ENCODE measurements at regions not wholly inside any gene's neighbourhood (a gene's known extent, or its start where the extent isn't known, plus 50 kb on each side); places are given as distances from the start of the nearest gene placed in this dataset.

DNA sequence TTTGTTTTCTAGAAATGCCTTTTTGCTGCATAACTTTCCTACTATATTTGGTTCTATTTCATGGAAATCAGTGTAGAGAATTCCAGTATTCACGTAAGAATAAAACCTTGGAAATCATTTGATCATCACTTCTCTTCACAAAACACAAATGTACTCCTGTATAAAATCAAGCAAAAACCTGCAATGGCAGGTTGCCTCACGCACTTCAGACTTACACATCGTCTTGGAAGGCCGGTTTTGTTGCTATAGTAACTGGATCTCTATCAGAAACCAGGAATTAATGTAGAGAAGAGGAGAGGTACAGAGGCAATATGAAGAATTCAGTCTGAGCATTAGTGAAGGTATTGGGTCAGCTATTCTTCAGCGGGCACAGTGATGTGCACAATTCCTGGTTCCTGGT, 370.7 kb upstream of the CYRIA start:
- TF ChIP-seq, protein P1, sequence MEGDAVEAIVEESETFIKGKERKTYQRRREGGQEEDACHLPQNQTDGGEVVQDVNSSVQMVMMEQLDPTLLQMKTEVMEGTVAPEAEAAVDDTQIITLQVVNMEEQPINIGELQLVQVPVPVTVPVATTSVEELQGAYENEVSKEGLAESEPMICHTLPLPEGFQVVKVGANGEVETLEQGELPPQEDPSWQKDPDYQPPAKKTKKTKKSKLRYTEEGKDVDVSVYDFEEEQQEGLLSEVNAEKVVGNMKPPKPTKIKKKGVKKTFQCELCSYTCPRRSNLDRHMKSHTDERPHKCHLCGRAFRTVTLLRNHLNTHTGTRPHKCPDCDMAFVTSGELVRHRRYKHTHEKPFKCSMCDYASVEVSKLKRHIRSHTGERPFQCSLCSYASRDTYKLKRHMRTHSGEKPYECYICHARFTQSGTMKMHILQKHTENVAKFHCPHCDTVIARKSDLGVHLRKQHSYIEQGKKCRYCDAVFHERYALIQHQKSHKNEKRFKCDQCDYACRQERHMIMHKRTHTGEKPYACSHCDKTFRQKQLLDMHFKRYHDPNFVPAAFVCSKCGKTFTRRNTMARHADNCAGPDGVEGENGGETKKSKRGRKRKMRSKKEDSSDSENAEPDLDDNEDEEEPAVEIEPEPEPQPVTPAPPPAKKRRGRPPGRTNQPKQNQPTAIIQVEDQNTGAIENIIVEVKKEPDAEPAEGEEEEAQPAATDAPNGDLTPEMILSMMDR (IDR thresholded peaks at IDR 0.05), result no peak
- no peak for TF ChIP-seq POLR2AphosphoS5 (IDR thresholded peaks at IDR 0.05)
- no peak for TF ChIP-seq POLR2A (IDR thresholded peaks at IDR 0.05)

Measured in prostate gland (tissue), 2 donors.